HG03439 (cell line): ENCODE measurements at regions not wholly inside any gene's neighbourhood (a gene's known extent, or its start where the extent isn't known, plus 50 kb on each side); places are given as distances from the start of the nearest gene placed in this dataset.

Source experiments
- ATAC-seq: cut with Tn5 transposase; IDR thresholded peaks from one replicate; pipeline ENCODE4 v1.9.1; 2021; ENCODE audit warnings: mild to moderate bottlenecking, moderate library complexity; ENCODE audit not compliant: unreplicated experiment

- no peak for ATAC-seq
These were observed 829.1 kb upstream of the MIR17HG start for GRCh38 chr13:90518417-90518816.

- ATAC-seq, result no peak
These were observed 828.3 kb upstream of the MIR17HG start for GRCh38 chr13:90519157-90519556.

- no peak for ATAC-seq
These were observed 820.8 kb upstream of the MIR17HG start for GRCh38 chr13:90526711-90527110.

GRCh38 chr13:90531744-90532143, 815.7 kb upstream of the MIR17HG start:
- ATAC-seq, result no peak

- ATAC-seq, result no peak
These were observed 814.5 kb upstream of the MIR17HG start for GRCh38 chr13:90532861-90533492.

- no peak for ATAC-seq
These were observed 813.6 kb upstream of the MIR17HG start for GRCh38 chr13:90533866-90534265.

- ATAC-seq, result no peak
These were observed 812.7 kb upstream of the MIR17HG start for GRCh38 chr13:90534617-90535370.

- no peak for ATAC-seq
These were observed 812.1 kb upstream of the MIR17HG start for GRCh38 chr13:90535421-90535820.

- ATAC-seq, result no peak
These were observed 809.4 kb upstream of the MIR17HG start for GRCh38 chr13:90538063-90538462.

- ATAC-seq, result no peak
These were observed 806.1 kb upstream of the MIR17HG start for GRCh38 chr13:90541346-90541745.

GRCh38 chr13:90542959-90543505, 804.5 kb upstream of the MIR17HG start:
- no peak for ATAC-seq

- ATAC-seq, result no peak
These were observed 802.2 kb upstream of the MIR17HG start for GRCh38 chr13:90545070-90545840.

GRCh38 chr13:90547272-90547790, 800.2 kb upstream of the MIR17HG start:
- no peak for ATAC-seq

GRCh38 chr13:90551253-90551652, 796.2 kb upstream of the MIR17HG start:
- no peak for ATAC-seq

- no peak for ATAC-seq
These were observed 794.8 kb upstream of the MIR17HG start for GRCh38 chr13:90552702-90553101.

GRCh38 chr13:90553159-90553558, 794.3 kb upstream of the MIR17HG start:
- ATAC-seq, result no peak

GRCh38 chr13:90557626-90558025, 789.9 kb upstream of the MIR17HG start:
- no peak for ATAC-seq

- ATAC-seq, result no peak
These were observed 785.0 kb upstream of the MIR17HG start for GRCh38 chr13:90562443-90562842.

GRCh38 chr13:90564096-90564495, 783.4 kb upstream of the MIR17HG start:
- no peak for ATAC-seq

- ATAC-seq, result no peak
These were observed 782.9 kb upstream of the MIR17HG start for GRCh38 chr13:90564566-90564965.

GRCh38 chr13:90565985-90566713, 781.3 kb upstream of the MIR17HG start:
- ATAC-seq, result no peak
